ENCODE measurements at regions not wholly inside any gene's neighbourhood (a gene's known extent, or its start where the extent isn't known, plus 50 kb on each side); places are given as distances from the start of the nearest gene placed in this dataset.

DNA sequence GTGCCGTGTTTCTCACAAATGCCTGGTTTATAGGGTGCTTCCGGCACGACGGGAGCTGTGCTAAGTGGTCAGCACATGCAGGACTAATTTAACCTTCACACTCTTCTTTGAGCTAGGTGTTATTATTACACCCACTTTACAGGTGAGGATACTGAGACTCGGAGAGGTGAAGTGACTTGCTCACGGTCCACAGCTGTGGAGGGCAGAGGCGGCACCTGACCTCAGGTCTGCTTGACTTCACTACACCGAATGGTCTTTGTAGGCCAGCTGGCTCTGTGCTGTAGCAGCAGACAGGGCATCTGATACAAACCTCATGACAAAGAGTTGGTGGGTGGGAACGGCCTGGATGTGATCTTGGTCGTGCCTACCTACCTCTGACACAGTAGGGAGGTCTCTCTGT lies 102.0 kb upstream of the BOD1 start:
- intact Hi-C loops (cut with micrococcal nuclease): no loop called here

GRCh38 chr5:173719731-173720082 lies 103.3 kb upstream of the BOD1 start:
- intact Hi-C loops (cut with micrococcal nuclease): no loop called here

- intact Hi-C loops (cut with micrococcal nuclease): no loop called here
Measured at GRCh38 chr5:173720286-173720952, 104.0 kb upstream of the BOD1 start.

DNA sequence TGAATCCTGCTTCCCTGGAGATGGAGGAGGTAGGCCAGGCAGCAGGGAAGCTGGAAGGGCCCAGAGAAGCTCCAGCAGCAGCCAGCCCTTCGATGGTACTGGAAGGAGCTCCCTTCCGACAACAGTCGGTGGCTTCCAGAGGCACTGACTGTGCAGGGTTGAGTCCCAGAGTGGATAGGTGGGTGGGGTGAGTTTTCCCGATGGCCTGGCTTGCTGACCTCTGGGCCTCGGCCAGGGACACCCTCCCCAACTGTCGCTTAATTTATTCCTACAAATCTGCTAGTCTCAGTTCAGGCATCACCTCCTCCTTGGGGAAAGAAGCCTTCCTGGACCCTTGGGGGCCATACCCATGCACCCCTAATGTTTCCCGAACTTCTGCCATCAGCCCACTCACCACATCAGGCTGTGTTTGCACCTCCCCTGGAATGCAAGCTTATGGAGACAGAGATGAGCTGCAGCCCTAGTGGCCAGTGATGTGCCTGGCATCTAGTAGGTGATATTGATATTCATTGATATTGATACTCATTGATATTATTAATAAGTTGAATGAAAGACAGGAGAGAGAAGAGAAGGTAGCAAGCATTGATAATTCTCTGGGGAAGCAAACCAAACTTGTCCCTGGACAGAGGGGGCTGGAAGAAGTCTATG lies 104.6 kb upstream of the BOD1 start:
- intact Hi-C loops (cut with micrococcal nuclease): no loop called here

- intact Hi-C loops (cut with micrococcal nuclease): no loop called here
Measured at GRCh38 chr5:173721601-173722232, 105.3 kb upstream of the BOD1 start.

DNA sequence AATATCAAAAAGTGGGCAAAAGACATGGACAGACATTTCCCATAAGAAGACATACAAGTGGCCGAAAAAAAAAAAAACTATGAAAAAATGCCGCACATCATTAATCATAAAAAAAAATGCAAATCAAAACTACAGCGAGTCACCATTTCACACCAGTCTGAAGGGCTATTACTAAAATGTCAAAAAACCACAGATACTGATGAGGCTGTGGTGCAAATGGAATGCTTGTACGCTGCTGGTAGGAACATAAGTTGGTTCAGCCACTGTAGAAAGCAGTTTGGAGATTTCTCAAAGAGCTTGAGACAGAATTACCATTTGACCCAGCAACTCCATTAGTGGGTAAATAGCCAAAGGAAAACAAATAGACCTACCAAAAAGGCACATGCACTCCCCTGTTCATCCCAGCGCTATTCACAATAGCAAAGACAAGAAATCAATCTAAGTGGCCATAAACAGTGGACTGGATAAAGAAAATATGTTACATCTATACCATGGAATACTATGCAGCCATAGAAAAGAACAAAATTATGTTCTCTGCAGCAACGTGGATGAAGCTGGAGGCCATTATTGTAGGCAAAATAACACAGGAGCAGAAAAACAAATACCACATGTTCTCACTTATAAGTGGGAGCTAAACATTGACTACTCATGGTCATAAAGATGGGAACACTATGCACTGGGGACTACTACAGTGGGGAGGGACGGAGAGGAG lies 110.6 kb upstream of the BOD1 start:
- intact Hi-C loops (cut with micrococcal nuclease): no loop called here

DNA sequence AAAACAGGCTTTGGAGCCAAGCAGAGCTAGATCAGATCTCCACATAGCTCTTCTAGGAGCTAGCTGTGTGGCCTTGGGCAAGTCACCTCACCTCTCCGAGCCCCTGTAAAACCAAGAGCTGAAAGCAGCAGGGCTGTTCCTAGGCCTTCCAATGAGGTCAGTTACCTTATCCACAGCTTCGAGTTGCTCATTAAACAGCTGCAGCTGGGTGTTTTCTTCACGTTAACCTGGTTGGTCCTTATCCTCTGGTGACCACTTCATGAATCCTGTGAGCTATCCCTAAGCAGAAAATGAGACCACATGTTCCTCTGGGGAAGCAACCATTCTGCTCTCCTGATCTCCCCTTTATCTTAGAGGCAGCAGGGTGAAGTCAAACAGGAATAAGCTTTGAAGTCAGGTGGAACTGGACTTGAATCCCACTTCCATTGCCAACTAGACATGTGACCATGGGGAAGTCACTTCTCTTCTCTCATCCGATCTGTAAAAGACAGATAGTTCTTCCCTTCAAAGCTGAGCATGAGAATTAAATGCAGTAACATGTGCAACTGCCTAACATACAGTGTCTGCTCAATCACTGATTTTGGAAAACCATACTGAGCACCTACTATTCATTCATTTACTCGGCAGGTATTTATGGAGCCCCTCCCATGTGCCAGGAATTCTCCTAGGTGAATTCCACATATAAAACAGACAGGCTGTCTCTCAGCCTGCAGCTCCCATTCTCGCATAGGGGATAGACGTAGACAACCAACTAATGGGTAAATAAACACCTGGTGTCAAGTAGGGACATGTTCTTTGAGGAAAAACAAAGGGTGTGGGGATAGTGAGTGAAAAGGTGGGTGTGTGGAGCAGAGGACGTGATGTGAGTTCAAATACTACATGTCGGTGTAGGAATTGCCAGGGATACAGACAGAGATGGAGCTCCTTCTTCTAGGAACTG lies 111.7 kb upstream of the BOD1 start:
- intact Hi-C loops (cut with micrococcal nuclease): no loop called here

DNA sequence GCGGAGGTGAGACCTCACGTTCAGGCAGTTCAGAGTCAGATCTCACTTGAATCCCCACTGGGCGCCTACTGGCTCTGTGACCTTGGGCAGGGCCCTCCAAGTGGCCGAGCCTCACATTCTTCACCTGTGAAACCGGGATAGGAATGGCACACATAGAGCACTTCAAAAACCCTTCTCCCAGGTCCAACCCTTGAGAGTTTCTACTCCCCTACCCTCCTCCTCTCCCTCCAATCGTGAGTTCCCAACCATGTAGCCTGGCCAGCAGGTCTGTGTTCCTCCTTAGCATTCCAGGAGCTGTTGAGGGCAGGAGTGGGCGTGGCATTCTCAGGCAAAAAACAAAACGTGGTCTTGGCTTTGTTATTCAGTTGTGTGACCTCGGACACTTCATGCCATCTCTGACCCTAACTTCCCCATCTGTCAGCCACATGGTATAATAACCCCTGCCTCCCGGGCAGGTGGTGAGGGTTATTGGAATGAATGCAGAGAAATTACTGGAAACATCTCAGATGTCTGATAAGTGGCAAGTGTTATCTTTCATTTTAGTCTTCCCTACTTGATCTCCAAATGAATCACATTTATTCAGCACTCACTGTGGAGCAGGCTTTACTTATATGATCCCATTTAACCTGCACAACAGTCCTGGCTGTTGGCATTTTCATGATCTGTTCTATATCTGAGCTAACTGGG lies 112.8 kb upstream of the BOD1 start:
- intact Hi-C loops (cut with micrococcal nuclease): no loop called here

GRCh38 chr5:173730632-173731298 lies 114.3 kb upstream of the BOD1 start:
- intact Hi-C loops (cut with micrococcal nuclease): no loop called here

DNA sequence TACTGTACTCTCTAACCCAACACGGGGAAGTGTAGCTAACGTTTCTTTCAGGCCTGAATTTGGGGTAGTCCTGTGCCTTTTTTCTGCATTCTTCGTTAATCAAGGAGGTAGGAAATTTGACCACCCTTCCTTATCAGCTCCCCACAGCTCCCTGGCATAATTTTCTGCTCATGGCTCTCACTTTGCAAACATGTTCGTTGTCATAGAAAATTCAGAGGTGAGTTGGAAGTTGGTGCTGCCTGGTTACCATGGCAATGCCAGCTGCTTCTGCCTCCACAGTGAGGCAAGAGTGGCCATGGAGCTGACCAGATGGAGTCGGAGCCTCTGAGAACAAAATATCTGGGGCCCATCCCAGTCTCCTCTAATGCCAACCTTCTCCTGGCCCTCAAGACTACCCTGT lies 116.6 kb upstream of the BOD1 start:
- intact Hi-C loops (cut with micrococcal nuclease): no loop called here

GRCh38 chr5:173733425-173733824 lies 117.0 kb upstream of the BOD1 start:
- intact Hi-C loops (cut with micrococcal nuclease): no loop called here

- intact Hi-C loops (cut with micrococcal nuclease): no loop called here
Measured at GRCh38 chr5:173733831-173734501, 117.5 kb upstream of the BOD1 start.

- intact Hi-C loops (cut with micrococcal nuclease): no loop called here
Measured at GRCh38 chr5:173734716-173735115, 118.3 kb upstream of the BOD1 start.

GRCh38 chr5:173735184-173735583 lies 118.7 kb upstream of the BOD1 start:
- intact Hi-C loops (cut with micrococcal nuclease): no loop called here

DNA sequence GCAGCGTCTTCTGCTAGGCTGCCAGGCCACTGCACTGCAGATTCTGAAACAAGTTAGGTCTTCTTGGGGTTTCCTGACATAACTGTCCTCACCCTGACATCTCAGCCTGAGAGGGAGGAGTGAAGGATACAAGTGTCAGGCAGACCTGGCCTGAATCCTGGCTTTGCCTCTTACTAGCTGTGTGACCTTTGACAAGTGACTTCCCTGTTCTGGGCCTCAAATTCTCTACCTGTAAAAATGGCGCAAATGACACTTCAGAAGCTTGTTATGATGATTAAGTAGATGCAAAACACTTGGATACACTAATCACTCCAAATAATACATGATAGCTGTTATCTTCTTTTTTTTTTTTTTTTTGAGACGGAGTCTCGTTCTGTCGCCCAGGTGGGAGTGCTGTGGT lies 119.2 kb upstream of the BOD1 start:
- intact Hi-C loops (cut with micrococcal nuclease): no loop called here

DNA sequence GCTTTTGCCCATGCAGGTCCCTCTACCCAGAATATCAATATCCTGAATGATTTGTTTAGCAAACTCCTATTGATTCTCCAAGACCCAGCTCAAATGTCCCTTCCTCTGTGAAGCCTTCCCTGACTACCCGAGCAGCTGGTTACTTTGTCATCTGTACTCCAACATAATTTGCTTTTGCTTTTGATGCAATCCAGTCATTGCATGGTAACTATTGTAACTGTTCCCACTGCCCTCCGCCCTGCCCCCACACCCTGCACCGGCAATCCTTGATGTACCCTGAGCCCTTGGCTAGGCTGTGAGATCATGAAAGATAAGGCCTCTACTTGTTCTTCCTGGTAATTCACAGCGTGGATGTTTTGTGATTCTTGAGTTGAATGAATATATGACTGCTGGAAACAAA lies 119.9 kb upstream of the BOD1 start:
- intact Hi-C loops (cut with micrococcal nuclease): no loop called here

GRCh38 chr5:173736923-173737412 lies 120.5 kb upstream of the BOD1 start:
- intact Hi-C loops (cut with micrococcal nuclease): no loop called here

- intact Hi-C loops (cut with micrococcal nuclease): no loop called here
Measured at GRCh38 chr5:173739741-173740140, 123.3 kb upstream of the BOD1 start.

DNA sequence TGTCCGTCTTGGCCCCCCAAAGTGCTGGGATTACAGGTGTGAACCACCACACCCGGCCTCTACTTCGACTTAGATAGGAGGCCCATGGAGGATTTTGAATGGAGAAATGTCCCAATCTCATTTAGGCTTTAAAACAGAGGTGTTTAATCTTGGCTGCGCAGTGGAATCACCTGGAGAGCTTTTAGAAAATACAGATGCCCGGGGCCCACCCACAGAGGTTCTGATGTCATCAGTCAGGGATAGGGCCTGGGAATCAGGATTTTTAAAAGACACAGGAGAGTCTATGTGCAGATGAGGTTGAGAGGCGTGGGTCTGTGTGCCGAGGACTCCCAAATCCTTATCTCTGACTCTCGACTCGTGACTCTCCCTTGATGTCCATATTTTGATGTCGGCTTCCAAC lies 124.0 kb upstream of the BOD1 start:
- intact Hi-C loops (cut with micrococcal nuclease): no loop called here

Measured in T-helper 1 cell treated with Interleukin-12 subunit alpha and Interleukin-12 subunit beta and Interleukin-4 antibody, amounts not matched to agents 30 ng/mL and 1 ng/mL, for 36 hours (primary cell).